NCI-H2196 treated with DMSO at 0.1 percent for 48 hours (cell line): ENCODE measurements at regions not wholly inside any gene's neighbourhood (a gene's known extent, or its start where the extent isn't known, plus 50 kb on each side); places are given as distances from the start of the nearest gene placed in this dataset.

ENCODE experiments used
- DNase-seq: peaks from one replicate; lab custom pipeline; 2025; ENCODE audit not compliant: unreplicated experiment; lab: John Stamatoyannopoulos, UW

GRCh38 chr11:8796941-8797340 is 114.0 kb upstream of the AKIP1 start:
- DNase-seq: no peak

- no peak for DNase-seq
Observed at GRCh38 chr11:8799273-8799672, 111.7 kb upstream of the AKIP1 start.

- no peak for DNase-seq
Observed at GRCh38 chr11:8800520-8801110, 110.4 kb upstream of the AKIP1 start.

GRCh38 chr11:8801121-8801520 is 109.9 kb upstream of the AKIP1 start:
- DNase-seq: no peak

- DNase-seq: no peak
Observed at GRCh38 chr11:8802251-8802650, 108.7 kb upstream of the AKIP1 start.

- DNase-seq: no peak
Observed at GRCh38 chr11:8803973-8804372, 107.0 kb upstream of the AKIP1 start.

GRCh38 chr11:8805296-8805695 is 105.7 kb upstream of the AKIP1 start:
- DNase-seq: no peak

- DNase-seq: no peak
Observed at GRCh38 chr11:8806974-8807373, 104.0 kb upstream of the AKIP1 start.

- DNase-seq: no peak
Observed at GRCh38 chr11:8807544-8808225, 103.3 kb upstream of the AKIP1 start.

- DNase-seq: no peak
Observed at GRCh38 chr11:8808226-8808585, 102.8 kb upstream of the AKIP1 start.

GRCh38 chr11:8809241-8809938 is 101.6 kb upstream of the AKIP1 start:
- DNase-seq: no peak

GRCh38 chr11:8809939-8810539 is 101.0 kb upstream of the AKIP1 start:
- DNase-seq: no peak

- DNase-seq: peak; percentile 78
Observed at GRCh38 chr11:8810540-8811301, 100.3 kb upstream of the AKIP1 start.

GRCh38 chr11:8811571-8811970 is 99.4 kb upstream of the AKIP1 start:
- no peak for DNase-seq

GRCh38 chr11:8812438-8812837 is 98.6 kb upstream of the AKIP1 start:
- DNase-seq: no peak

- DNase-seq: peak; percentile 28
Observed at GRCh38 chr11:8813658-8814057, 97.3 kb upstream of the AKIP1 start.

GRCh38 chr11:8814209-8814922 is 96.6 kb upstream of the AKIP1 start:
- DNase-seq: no peak

GRCh38 chr11:8814923-8815240 is 96.1 kb upstream of the AKIP1 start:
- DNase-seq: no peak

- no peak for DNase-seq
Observed at GRCh38 chr11:8818421-8818820, 92.6 kb upstream of the AKIP1 start.

GRCh38 chr11:8820401-8820800 is 90.6 kb upstream of the AKIP1 start:
- no peak for DNase-seq

GRCh38 chr11:8822469-8822868 is 88.5 kb upstream of the AKIP1 start:
- no peak for DNase-seq
